Progenitor cell of endocrine pancreas (in vitro differentiated cells): ENCODE measurements at regions not wholly inside any gene's neighbourhood (a gene's known extent, or its start where the extent isn't known, plus 50 kb on each side); places are given as distances from the start of the nearest gene placed in this dataset.

Experiments
- DNase-seq: peaks from one replicate; pipeline ENCODE4 v3.0.0; 2021; ENCODE audit warnings: low spot score; ENCODE audit not compliant: unreplicated experiment
- H3K27ac Mint-ChIP-seq: 2 replicates; pipeline ENCODE4 v1.8.0; 2021; ENCODE audit warnings: mild to moderate bottlenecking, moderate library complexity, mixed read lengths
- H3K27me3 Mint-ChIP-seq: 2 replicates; pipeline ENCODE4 v1.8.0; 2021; ENCODE audit warnings: mixed read lengths
- H3K36me3 Mint-ChIP-seq: 2 replicates; pipeline ENCODE4 v1.8.0; 2022; ENCODE audit warnings: mixed read lengths; ENCODE audit not compliant: insufficient read depth
- H3K4me1 Mint-ChIP-seq: 2 replicates; pipeline ENCODE4 v1.8.0; 2021; ENCODE audit warnings: low read depth, mixed read lengths
- H3K4me3 Mint-ChIP-seq: 2 replicates; pipeline ENCODE4 v1.8.0; 2021; ENCODE audit warnings: low read depth, mild to moderate bottlenecking, moderate library complexity, mixed read lengths
- H3K9me3 Mint-ChIP-seq: 2 replicates; pipeline ENCODE4 v1.8.0; 2021; ENCODE audit warnings: low read depth, mixed read lengths
- CTCF ChIP-seq: fragments of 200-600 bp; sonication (generic); IDR thresholded peaks from one replicate; pipeline ENCODE4 v1.5.0; 2021; ENCODE audit warnings: antibody characterized with exemption, mild to moderate bottlenecking; ENCODE audit not compliant: unreplicated experiment

GRCh38 chr17:77748436-77748835, 210.1 kb upstream of the TNRC6C start:
- DNase-seq: no peak
- Mint-ChIP-seq H3K27ac (no peak overlapping the region), H3K4me1 (no peaks in the 10 kb centered on the region), H3K27me3 (peaks cover 14% of the 10 kb centered on the region), H3K4me3 (no peak overlapping the region), H3K36me3 (no peaks in the 10 kb centered on the region), H3K9me3 (no peaks in the 10 kb centered on the region)
- TF ChIP-seq CTCF: no peak

GRCh38 chr17:77749321-77749751, 209.2 kb upstream of the TNRC6C start:
- H3K4me1 Mint-ChIP-seq: no peaks in the 10 kb centered on the region
- H3K27me3 Mint-ChIP-seq: peaks cover 12% of the 10 kb centered on the region
- H3K9me3 Mint-ChIP-seq: no peaks in the 10 kb centered on the region
- no peak for DNase-seq
- H3K36me3 Mint-ChIP-seq: no peaks in the 10 kb centered on the region
- H3K4me3 Mint-ChIP-seq: no peak overlapping the region
- peak overlapping the region; percentile 38 for H3K27ac Mint-ChIP-seq
- no peak for TF ChIP-seq CTCF

- H3K36me3 Mint-ChIP-seq: no peaks in the 10 kb centered on the region
- H3K27me3 Mint-ChIP-seq: peaks cover 12% of the 10 kb centered on the region
- no peak for TF ChIP-seq CTCF
- H3K4me3 Mint-ChIP-seq: no peak overlapping the region
- no peak for DNase-seq
- no peaks in the 10 kb centered on the region for H3K9me3 Mint-ChIP-seq
- H3K27ac Mint-ChIP-seq: no peak overlapping the region
- no peaks in the 10 kb centered on the region for H3K4me1 Mint-ChIP-seq
Observed at GRCh38 chr17:77749989-77750388, 208.5 kb upstream of the TNRC6C start.

- Mint-ChIP-seq H3K9me3 (no peaks in the 10 kb centered on the region), H3K36me3 (no peaks in the 10 kb centered on the region), H3K4me3 (no peak overlapping the region), H3K27ac (no peak overlapping the region), H3K4me1 (no peaks in the 10 kb centered on the region), H3K27me3 (peaks cover 12% of the 10 kb centered on the region)
- TF ChIP-seq CTCF: no peak
- DNase-seq: no peak
Observed at GRCh38 chr17:77750427-77751043, 208.0 kb upstream of the TNRC6C start.

GRCh38 chr17:77753246-77753645, 205.3 kb upstream of the TNRC6C start:
- DNase-seq: no peak
- H3K4me3 Mint-ChIP-seq: no peak overlapping the region
- no peaks in the 10 kb centered on the region for H3K9me3 Mint-ChIP-seq
- H3K27me3 Mint-ChIP-seq: peaks cover 6% of the 10 kb centered on the region
- H3K27ac Mint-ChIP-seq: no peak overlapping the region
- TF ChIP-seq CTCF: no peak
- no peaks in the 10 kb centered on the region for H3K4me1 Mint-ChIP-seq
- no peaks in the 10 kb centered on the region for H3K36me3 Mint-ChIP-seq
